Stimulated activated CD8-positive, alpha-beta memory T cell treated with anti-CD3 and anti-CD28 coated beads, Interleukin-15, amount 100 ng/mL, for 4 hours (primary cell): ENCODE measurements at regions not wholly inside any gene's neighbourhood (a gene's known extent, or its start where the extent isn't known, plus 50 kb on each side); places are given as distances from the start of the nearest gene placed in this dataset.

ENCODE experiments used
- DNase-seq, 2 donors: peaks; one replicate each; pipeline ENCODE4 v3.0.0-alpha.2; 2020; ENCODE audit warnings: low read depth in 2 of 2

DNA sequence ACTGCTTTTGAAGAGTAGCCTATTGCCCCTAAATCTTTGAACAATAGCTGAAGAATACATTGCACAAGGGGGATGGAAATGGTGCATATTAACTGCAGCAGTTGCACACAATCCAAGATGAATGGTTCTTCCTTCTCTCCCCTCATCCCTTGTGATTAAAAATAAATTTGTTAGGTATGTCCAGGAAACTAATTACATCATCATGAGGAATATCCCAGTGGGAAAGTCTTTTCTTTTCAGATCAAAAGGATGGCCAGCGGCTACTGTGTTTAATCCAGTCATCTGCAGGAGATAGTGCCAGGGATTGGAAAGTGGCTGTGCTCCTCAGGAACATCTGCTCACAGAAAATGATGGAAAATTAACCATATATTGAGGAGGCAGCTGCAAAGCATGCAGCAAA, 508.4 kb upstream of the SEMA6A start:
- no peak for DNase-seq

DNA sequence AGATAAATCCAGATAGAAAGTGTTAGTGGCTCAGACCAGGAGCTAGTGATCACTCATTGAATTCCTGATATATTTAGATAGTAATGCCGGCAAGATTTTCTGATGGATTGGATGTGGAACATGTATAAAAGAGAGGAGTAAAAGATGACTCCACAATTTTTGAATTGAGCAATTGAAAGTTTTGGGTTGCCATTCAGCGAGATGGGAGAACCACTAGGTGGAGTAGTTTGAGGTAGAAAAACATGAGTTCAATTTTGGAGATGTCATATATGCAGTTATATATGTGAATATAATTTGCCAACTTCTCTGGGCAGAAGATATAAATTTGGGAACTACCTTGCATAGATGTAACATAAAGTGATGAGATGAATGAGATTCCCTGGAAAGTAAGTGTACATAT, 502.5 kb upstream of the SEMA6A start:
- DNase-seq: no peak

DNA sequence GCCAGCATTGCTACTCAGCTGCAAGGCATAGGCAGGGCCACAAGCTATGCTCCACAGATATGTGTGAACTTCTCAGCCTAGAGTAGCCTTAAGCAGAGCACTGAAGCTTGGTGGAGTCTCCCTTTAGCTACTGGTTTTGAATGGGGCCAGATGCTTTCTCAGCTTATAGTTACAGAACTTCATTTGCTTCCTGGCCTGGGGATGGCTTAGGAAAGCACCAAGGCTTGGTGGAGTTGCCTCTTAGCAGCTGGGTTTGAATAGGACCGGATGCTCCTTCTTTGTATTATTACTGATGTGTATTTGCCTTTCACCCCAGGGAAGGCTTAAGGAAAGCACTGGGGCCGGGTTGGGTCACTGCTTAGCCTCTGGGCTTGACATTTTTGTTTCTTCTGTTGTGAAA, 497.8 kb upstream of the SEMA6A start:
- no peak for DNase-seq

- no peak for DNase-seq
Observed at GRCh38 chr5:117065800-117066199, 491.2 kb upstream of the SEMA6A start.

DNA sequence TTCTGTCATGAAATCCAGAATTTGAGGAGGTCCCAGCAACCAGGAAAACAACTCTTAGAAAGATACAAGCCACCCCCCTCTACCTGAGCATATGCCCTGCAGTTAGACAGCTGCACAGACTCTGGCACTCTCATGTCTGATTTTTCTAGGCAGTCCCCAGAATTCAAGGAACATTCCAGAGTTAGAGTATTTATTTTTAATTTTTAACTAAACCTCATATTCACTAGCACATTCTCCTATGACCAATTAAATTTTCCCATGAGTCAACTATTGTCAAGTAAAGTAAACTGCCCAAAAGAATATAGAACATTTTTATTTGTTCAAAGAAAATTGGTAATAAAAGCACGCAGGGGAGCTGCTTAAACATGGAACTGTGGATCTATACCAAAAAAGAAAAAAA, 490.5 kb upstream of the SEMA6A start:
- no peak for DNase-seq

- DNase-seq: no peak
Observed at GRCh38 chr5:117060099-117060498, 485.5 kb upstream of the SEMA6A start.

- DNase-seq: no peak
Observed at GRCh38 chr5:117058740-117059139, 484.1 kb upstream of the SEMA6A start.

- no peak for DNase-seq
Observed at GRCh38 chr5:117055517-117055916, 480.9 kb upstream of the SEMA6A start.

DNA sequence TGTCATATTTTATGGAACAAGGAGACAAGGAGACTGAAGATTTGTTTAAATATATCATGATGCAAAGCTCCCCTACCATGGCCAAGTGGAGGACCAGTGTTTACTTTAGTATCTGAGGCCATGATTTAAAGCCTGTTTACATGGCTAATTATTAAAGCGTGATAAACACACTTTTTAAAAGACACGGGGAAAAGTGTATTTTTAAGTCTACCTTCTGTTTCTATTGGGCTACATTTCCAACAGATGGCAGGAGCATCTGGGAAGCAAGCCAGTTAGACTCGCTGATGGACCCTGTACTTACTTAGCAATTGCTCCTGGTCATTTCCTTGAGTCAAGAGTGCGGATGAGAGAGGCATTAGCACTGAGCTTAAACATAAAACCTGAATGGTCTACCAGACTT, 480.3 kb upstream of the SEMA6A start:
- no peak for DNase-seq

DNA sequence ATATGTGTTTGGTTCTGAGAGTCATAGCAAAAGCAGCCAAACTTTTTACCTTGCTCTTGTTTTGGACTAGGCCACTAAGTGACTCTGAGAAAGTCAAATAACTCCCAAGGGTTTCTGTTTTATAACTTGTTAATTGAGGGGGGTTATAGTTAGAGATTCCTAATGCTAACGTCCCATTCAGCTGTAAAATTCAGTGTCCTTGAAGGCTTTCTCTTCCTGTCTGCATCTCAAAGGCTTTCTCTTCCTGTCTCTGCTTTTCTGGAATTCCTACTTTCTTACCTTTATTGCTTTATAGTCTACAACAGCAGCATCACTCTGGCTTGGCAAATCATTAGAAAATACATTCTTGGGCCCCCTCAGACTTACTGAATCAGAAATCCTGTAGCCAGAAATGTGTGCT, 479.5 kb upstream of the SEMA6A start:
- DNase-seq: no peak

- no peak for DNase-seq
Observed at GRCh38 chr5:117041926-117042595, 467.4 kb upstream of the SEMA6A start.

DNA sequence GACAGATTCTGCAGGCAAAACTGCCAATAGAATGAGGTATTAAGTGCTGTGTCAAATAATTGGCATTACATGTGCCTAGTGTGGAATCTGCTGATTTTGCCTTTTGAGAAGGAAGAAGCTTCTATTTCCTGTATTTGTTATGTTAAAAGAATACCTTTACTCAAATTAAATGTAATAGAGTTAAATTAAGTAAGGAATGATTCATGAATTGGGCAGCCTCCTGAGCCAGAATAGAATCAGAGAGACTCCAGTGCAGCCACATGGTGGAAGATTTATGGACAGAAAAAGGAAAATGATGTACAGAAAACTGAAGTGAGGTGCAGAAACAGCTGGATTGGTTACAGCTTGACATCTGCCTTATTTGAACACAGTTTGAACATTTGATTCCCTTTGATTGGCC, 464.4 kb upstream of the SEMA6A start:
- no peak for DNase-seq

GRCh38 chr5:117027384-117027783, 452.8 kb upstream of the SEMA6A start:
- DNase-seq: no peak

DNA sequence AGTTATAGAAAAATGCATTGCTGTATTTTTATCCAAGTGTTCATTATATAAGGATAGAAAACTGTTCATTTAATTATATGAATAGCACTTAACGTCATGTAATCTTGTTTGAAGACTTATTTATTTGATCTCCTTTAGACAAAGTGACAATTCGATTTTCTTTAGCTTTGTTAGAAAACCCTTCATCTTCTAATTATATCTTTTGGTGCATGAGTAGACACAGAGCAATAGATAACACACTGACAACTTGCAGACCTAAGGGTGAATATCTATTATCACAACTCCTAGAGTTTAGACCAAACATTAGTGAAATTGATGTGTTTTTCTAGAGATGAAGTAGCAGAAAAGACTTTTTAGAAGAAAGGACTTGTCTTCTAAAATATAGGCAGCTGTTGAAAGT, 446.4 kb upstream of the SEMA6A start:
- DNase-seq: no peak

- DNase-seq: no peak
Observed at GRCh38 chr5:117013280-117013877, 438.8 kb upstream of the SEMA6A start.

DNA sequence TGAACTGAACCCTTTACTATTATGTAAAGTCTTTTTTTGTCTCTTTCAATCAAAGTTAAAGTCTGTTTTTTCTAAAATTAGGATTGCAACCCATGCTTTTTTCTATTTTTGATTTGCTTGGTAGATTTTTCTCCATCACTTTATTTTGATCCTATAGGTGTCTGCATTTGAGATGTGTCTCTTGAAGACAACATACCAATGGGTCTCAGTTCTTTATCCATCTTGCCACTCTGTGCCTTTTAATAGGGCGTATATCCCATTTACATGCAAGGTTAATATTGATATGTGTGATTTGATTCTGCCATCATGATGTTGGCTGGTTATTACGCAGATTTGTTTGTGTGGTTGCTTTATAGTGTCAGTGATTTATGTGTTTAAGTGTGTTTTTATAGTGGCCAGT, 436.0 kb upstream of the SEMA6A start:
- no peak for DNase-seq

DNA sequence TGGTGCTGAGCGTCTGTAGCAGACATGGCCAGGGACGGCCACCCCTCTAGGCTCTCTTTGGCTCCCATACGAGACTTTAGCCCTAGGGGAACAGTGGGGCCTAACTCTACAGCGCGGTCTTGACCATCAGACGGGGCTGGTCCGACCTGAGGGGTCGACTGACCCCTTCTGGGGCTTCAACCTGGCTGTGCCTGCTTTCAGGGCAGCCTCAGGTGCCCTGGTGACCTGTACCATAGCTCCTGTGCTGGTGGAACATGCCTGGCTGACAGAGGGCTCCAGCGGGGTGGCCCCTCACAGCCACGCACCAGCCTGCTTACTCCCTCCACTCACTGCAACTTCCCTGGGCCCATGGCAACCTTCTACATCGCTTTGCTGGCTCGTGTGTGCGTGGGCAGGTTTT, 423.4 kb upstream of the SEMA6A start:
- no peak for DNase-seq

GRCh38 chr5:116992681-116993080, 418.1 kb upstream of the SEMA6A start:
- DNase-seq: no peak

DNA sequence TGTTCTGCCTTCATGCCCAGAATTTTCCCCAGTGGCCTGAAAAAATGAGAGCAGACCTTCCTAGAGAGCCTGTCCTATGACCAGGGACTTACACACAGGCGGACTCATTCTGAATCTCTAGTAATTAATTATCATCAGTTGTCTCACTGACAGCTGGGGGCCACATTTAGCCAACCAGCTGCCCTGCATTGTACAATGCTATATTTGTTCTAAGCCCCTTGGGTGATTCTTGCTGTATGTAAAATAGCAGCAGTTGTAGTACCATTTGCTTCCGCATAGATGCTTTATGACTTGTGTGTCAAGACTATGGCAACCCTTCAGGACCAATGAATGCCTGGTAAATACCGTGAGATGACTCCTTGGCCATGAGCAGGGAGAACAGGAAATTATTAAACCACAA, 415.4 kb upstream of the SEMA6A start:
- DNase-seq: no peak

GRCh38 chr5:116982035-116982434, 407.4 kb upstream of the SEMA6A start:
- DNase-seq: no peak

- DNase-seq: no peak
Observed at GRCh38 chr5:116980581-116980980, 406.0 kb upstream of the SEMA6A start.

DNA sequence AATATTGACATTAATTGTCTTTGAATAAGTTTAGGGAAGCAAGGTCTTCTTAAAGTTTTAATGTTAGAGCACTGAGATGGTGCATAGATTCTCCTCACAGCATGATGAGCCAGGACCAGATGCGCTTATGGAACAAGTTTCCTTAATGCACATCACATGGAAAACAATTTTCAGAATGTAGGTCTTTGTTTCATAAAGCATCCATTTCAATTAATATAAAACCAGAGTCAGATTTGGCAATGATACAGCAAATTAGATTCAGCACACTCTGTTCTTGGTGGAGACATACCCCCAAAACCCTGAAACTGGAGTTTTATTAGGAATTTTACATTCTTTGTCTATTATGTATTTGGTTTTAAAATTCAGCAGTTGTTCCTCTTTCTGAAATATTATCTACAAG, 402.1 kb upstream of the SEMA6A start:
- DNase-seq: no peak

GRCh38 chr5:116971131-116971530, 396.5 kb upstream of the SEMA6A start:
- no peak for DNase-seq

DNA sequence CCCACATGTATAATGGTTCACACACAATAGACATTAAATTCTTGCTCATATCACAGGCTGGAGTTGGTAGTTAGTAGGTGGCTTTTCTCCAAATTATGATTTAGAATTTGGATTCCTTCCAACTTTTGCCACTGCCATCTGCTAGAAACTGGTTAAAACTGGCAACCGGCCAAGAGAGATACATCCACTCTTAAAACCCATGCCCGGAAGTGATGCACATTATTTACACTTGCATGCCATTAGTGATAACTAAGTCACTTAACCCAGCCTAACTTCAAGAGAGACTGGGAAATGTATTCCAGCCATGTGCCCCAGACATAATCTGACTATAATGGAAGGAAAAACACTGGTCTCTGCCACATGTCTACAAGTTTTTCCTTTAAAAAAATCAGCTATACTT, 395.7 kb upstream of the SEMA6A start:
- DNase-seq: no peak
